D721Med (cell line): ENCODE measurements at regions not wholly inside any gene's neighbourhood (a gene's known extent, or its start where the extent isn't known, plus 50 kb on each side); places are given as distances from the start of the nearest gene placed in this dataset.

Source experiments
- DNase-seq: peaks from one replicate; pipeline ENCODE4 v3.0.0; 2011; ENCODE audit warnings: low spot score; ENCODE audit not compliant: insufficient read length
- FAIRE-seq: peaks from 2 replicates; lab custom pipeline; 2011; peaks lifted over from hg19 to GRCh38; lab: Jason Lieb, UNC
- CTCF ChIP-seq: IDR thresholded peaks from 2 replicates; pipeline ENCODE4 v1.5.1; 2012; ENCODE audit warnings: mild to moderate bottlenecking, control low read depth; ENCODE audit not compliant: insufficient read depth; ENCODE audit errors: missing control alignments

- DNase-seq (no peak), FAIRE-seq (peak; percentile 98)
- no peak for TF ChIP-seq CTCF
Measured at GRCh38 chr1:198860371-198860770, 221.5 kb downstream of the PTPRC start.

- no peak for FAIRE-seq
- DNase-seq, result no peak
- no peak for TF ChIP-seq CTCF
Measured at GRCh38 chr1:198861636-198862035, 222.8 kb downstream of the PTPRC start.

GRCh38 chr1:198864695-198865094 is 225.9 kb downstream of the PTPRC start:
- TF ChIP-seq CTCF, result no peak
- FAIRE-seq (peak; percentile 92), DNase-seq (no peak)

- no peak for TF ChIP-seq CTCF
- no peak for DNase-seq
- peak; percentile 46 for FAIRE-seq
Measured at GRCh38 chr1:198865319-198865718, 226.5 kb downstream of the PTPRC start.

- DNase-seq (no peak), FAIRE-seq (peak; percentile 89)
- no peak for TF ChIP-seq CTCF
Measured at GRCh38 chr1:198867182-198867581, 228.3 kb downstream of the PTPRC start.

GRCh38 chr1:198873696-198874230 is 234.9 kb downstream of the PTPRC start:
- no peak for DNase-seq
- FAIRE-seq, result peak; percentile 88
- no peak for TF ChIP-seq CTCF

GRCh38 chr1:198876371-198876871 is 237.6 kb downstream of the PTPRC start:
- DNase-seq (no peak), FAIRE-seq (no peak)
- no peak for TF ChIP-seq CTCF
